Effector memory CD8-positive, alpha-beta T cell (primary cell): ENCODE measurements at regions not wholly inside any gene's neighbourhood (a gene's known extent, or its start where the extent isn't known, plus 50 kb on each side); places are given as distances from the start of the nearest gene placed in this dataset.
"Not testable (repeated sequence)": the region's sequence is repeated elsewhere in the genome, so short reads cannot be mapped to it uniquely, and the experiment has no call there.

Experiments
- ATAC-seq: fragments of 150-1000 bp; cut with Tn5 transposase; replicated peaks from 2 replicates; pipeline ENCODE4 v1.10.0; 2021; ENCODE audit warnings: mild to moderate bottlenecking, moderate library complexity
- DNase-seq, 3 experiments: peaks; one replicate each; pipeline ENCODE4 v3.0.0; 2021
- H3K27ac Mint-ChIP-seq, 2 donors: one replicate each; pipeline ENCODE4 v1.8.0; 2022; ENCODE audit warnings: mild to moderate bottlenecking in 2 of 2, mixed read lengths in 2 of 2, moderate library complexity in 2 of 2
- H3K27me3 Mint-ChIP-seq, 2 donors: one replicate each; pipeline ENCODE4 v1.8.0; 2022; ENCODE audit warnings: mixed read lengths in 2 of 2
- H3K36me3 Mint-ChIP-seq: one replicate; pipeline ENCODE4 v1.8.0; 2022; ENCODE audit warnings: mild to moderate bottlenecking, moderate library complexity, mixed read lengths; ENCODE audit not compliant: insufficient read depth
- H3K4me1 Mint-ChIP-seq, 2 donors: one replicate each; pipeline ENCODE4 v1.8.0; 2022; ENCODE audit warnings: low read depth in 2 of 2, mixed read lengths in 2 of 2
- H3K4me3 Mint-ChIP-seq, 2 donors: one replicate each; pipeline ENCODE4 v1.8.0; 2022; ENCODE audit warnings: mild to moderate bottlenecking in 2 of 2, mixed read lengths in 2 of 2, moderate library complexity in 2 of 2
- H3K9me3 Mint-ChIP-seq, 2 donors: one replicate each; pipeline ENCODE4 v1.8.0; 2022; ENCODE audit warnings: mixed read lengths in 2 of 2

DNA sequence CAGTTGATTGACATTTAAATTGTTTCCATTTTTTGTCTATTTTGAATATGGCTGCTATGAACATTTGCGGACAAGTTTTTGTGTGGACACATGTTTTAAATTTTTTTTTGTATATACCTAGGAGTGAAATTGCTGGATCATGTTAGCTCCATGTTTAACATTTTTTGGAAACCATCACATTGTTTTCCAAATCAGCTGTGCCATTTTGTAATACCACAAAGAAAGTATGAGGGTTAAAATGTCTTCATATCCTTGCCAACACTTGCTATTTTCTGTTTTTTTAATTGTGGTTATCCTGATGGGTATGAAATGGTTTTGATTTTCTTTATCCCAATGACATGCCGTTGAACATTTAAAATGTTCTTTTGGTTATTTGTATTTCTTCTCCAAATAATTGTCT lies 52.1 kb downstream of the CARTPT start:
- Mint-ChIP-seq H3K4me1 (peaks cover 0 to 4% of the 10 kb centered on the region in 2 donors), H3K9me3 (no peaks in the 10 kb centered on the region), H3K4me3 (no peak overlapping the region), H3K27ac (no peak overlapping the region), H3K27me3 (peaks cover 17 to 20% of the 10 kb centered on the region in 2 donors), H3K36me3 (no peaks in the 10 kb centered on the region)
- ATAC-seq = no peak
- no peak for DNase-seq

DNA sequence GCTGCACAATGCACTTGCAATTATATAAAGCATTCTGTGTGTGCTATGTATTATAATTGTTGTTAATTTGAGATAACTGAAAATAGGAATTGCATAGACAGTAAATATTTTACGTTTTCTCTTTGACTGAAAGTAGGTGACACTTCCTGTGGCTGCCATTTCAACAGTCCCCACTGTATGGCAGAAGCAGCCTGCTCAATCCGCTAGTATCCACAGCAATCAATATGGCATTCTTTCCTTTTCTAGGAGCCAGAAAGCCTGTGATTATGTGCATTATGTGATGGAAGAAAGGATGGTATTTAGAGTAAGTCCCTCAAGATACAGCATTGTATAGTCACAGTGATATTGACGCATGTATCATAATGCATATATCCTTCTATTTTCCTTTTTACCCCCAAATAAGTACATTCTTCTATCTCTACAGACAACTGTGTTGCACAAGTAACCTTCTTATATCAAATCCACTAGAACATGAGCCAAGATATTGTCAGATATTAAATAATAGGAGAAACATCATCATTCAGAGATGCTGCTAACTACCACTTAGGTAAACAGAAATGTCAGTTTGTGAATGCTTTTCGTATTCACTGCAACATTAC lies 59.7 kb downstream of the CARTPT start:
- DNase-seq = no peak
- no peaks in the 10 kb centered on the region for H3K36me3 Mint-ChIP-seq
- no peaks in the 10 kb centered on the region for H3K9me3 Mint-ChIP-seq
- H3K4me3 Mint-ChIP-seq = no peak overlapping the region
- H3K27me3 Mint-ChIP-seq = peaks cover 15 to 50% of the 10 kb centered on the region in 2 donors
- ATAC-seq = no peak
- H3K4me1 Mint-ChIP-seq = peaks cover 0 to 3% of the 10 kb centered on the region in 2 donors
- H3K27ac Mint-ChIP-seq = no peak overlapping the region

DNA sequence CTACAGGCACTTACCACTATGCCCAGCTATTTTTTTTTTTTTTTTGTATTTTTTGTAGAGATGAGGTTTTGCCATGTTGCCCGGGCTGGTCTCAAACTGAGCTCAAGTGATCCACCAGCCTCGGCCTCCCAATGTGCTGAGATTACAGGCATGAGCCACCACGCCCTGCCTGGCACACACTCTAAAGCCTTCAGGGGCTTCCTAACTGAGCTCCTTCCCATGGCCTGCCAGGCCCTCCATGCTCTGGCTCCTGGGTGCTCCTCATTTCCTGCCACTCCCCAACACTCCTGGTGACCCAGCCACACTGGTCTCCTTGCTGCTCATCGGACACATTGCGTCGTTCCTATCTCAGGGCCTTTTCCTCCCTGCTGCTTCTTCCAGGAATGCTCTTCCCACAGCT lies 61.5 kb downstream of the CARTPT start:
- Mint-ChIP-seq H3K4me1 (peaks cover 0 to 3% of the 10 kb centered on the region in 2 donors), H3K27me3 (peaks cover 21 to 51% of the 10 kb centered on the region in 2 donors), H3K36me3 (no peaks in the 10 kb centered on the region), H3K4me3 (no peak overlapping the region), H3K27ac (no peak overlapping the region), H3K9me3 (no peaks in the 10 kb centered on the region)
- DNase-seq = no peak
- no peak for ATAC-seq

DNA sequence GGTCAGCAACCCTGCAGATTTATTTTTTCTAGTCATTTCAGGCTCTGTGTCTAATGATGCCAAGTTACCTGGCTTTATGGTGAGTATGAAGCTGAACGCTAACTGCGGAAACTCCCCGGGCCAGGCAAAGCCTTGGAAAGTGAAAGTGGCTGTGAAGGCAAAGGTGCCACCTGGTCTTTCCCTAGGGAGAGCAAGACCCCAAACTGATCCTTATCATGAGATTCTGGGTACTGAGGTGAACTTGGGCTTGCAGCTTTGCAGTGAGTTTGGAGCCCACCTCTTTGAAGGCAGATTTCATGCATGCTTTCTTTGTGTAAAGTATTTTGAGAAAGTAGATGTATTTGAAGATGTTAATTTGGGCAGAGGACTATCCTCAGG lies 63.3 kb downstream of the CARTPT start:
- DNase-seq (no peak), ATAC-seq (no peak)
- peaks cover 0 to 3% of the 10 kb centered on the region in 2 donors for H3K4me1 Mint-ChIP-seq
- H3K9me3 Mint-ChIP-seq = no peaks in the 10 kb centered on the region
- H3K27me3 Mint-ChIP-seq = peaks cover 34 to 59% of the 10 kb centered on the region in 2 donors
- H3K4me3 Mint-ChIP-seq = no peak overlapping the region
- H3K36me3 Mint-ChIP-seq = no peaks in the 10 kb centered on the region
- H3K27ac Mint-ChIP-seq = no peak overlapping the region

DNA sequence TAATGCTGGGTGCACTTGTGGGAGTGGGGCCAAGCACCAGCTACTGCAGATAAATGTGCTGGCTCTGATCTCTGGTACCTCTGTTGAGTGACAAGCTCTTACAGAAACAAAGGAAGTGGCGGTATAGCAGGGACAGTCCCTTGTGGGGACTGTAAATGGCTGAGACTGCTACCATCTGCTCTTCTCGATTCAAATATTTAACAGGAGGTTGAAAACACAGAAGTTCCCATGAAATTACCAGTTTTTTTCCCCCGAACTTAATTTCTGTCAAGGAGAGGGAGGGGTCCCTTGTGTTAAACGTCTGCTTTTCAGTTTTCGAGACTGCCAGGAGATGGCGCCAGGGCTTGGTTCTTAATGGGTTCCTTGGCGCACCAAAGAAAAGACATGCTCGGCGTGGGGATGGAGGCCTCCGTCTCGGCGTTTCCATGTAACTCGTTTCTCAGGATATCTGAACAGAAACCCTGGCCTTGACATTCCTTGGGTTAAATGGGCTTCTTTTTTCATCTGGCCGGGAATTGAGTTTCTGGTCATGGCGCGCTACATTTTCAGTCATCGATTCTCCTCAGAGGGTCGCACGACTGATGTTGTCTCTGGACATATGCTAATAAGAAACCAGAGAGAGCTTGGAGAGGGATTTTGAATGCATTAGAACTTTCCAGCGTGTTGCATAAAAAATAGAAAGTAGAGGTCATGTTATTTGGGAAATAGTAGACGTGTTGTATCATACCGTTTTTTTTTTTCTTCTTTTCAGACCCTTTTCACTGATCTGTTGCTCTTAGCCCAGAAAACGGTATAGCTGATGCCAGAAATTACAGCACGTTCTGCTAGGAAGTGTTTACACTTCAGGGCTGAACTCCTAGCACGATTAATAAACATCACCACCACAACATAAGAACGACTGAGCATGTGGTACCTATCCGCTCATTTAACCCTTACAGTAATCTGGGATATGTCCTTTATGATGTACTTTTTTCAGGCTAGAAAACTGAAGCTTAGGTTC lies 64.0 kb downstream of the CARTPT start:
- H3K9me3 Mint-ChIP-seq = no peaks in the 10 kb centered on the region
- no peak overlapping the region for H3K27ac Mint-ChIP-seq
- no peak overlapping the region for H3K4me3 Mint-ChIP-seq
- DNase-seq (peak in 1 of 3 experiments; percentile 4), ATAC-seq (peak; percentile 29)
- H3K4me1 Mint-ChIP-seq = peaks cover 0 to 3% of the 10 kb centered on the region in 2 donors
- peaks cover 41 to 65% of the 10 kb centered on the region in 2 donors for H3K27me3 Mint-ChIP-seq
- H3K36me3 Mint-ChIP-seq = no peaks in the 10 kb centered on the region

DNA sequence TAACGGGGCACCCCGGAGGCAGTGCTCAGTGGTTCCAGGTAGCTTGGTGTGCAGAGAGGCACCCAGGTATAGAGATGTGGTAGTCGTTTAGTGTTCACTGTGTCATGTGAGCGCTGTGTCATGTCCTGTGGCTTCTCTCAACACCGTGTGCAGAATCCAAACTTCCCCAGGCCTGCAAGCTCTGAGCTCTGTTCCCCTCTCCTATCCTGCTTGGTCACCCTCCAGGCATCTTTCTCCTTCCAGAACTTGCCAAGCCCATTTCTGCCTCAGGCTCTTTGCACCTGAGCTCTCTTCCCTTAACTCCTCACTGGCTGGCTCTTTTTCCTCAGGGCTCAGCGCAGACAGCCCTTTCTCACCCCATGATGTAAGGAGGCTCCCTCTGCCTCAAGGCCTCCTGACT lies 64.8 kb downstream of the CARTPT start:
- Mint-ChIP-seq H3K27me3 (peaks cover 46 to 73% of the 10 kb centered on the region in 2 donors), H3K9me3 (no peaks in the 10 kb centered on the region), H3K27ac (no peak overlapping the region), H3K4me3 (no peak overlapping the region), H3K4me1 (peaks cover 0 to 3% of the 10 kb centered on the region in 2 donors), H3K36me3 (no peaks in the 10 kb centered on the region)
- no peak for ATAC-seq
- no peak for DNase-seq

DNA sequence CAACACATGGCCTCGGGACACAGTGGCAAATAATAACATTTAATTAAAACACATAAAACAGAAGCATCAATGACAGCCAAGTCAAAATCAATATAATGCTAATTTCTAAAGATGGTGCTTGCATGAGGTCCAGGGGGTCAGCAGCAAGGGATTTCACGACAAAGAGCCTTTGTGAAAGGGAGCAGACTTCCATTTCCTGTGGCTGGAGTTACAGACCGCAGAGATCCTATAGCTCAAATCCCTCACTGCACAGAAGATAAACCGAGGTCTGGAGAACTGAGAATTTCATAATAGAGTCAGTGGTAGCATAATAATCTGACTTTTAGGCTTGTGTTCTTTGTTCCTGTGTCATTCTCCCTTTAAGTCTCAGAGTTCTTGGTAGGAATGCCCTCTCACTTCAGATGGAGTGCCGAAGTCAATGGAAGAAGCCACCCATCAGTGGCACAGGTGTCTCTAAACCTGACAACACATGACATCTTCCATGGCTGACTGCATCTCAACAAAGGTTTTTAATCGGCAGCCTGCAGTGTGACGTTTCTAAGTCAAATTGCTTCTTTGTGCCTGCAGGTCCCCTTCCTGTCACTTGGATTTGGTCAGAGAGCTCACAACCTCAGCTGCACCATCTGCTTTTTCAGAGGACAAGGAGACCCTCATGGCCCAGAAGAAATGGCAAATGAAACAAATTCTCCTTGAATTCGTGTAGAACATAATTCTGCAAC lies 67.4 kb downstream of the CARTPT start:
- peaks cover 0 to 3% of the 10 kb centered on the region in 2 donors for H3K4me1 Mint-ChIP-seq
- DNase-seq = no peak
- H3K27ac Mint-ChIP-seq = no peak overlapping the region

DNA sequence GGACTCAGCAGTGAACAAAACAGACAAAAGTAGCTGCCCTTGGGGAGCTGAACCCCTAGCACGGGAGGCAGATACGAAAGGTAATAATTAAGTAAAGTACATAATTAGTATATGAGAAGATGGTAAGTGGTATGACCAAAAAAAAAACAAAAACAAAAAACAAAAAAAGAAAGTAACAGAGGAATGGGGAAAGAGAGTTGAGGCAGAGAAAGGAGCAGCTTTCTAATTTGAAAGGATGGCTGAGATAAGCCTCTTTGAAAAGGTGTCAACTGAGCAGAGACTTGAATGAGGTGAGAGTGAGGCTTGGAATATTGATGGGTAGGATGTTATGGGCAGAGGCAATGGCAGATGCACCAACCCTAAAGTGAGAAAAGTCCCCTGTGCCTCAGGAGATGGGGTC lies 69.7 kb downstream of the CARTPT start:
- Mint-ChIP-seq H3K27me3 (peaks cover 39 to 48% of the 10 kb centered on the region in 2 donors), H3K4me1 (no peaks in the 10 kb centered on the region), H3K27ac (no peak overlapping the region), H3K9me3 (no peaks in the 10 kb centered on the region), H3K36me3 (no peaks in the 10 kb centered on the region), H3K4me3 (no peak overlapping the region)
- DNase-seq (no peak), ATAC-seq (no peak)

More for the DNA sequence above, 67.4 kb downstream of the CARTPT start:
- Mint-ChIP-seq H3K9me3 (no peaks in the 10 kb centered on the region), H3K27me3 (peaks cover 43 to 68% of the 10 kb centered on the region in 2 donors), H3K4me3 (no peak overlapping the region), H3K36me3 (no peaks in the 10 kb centered on the region)
- no peak for ATAC-seq

DNA sequence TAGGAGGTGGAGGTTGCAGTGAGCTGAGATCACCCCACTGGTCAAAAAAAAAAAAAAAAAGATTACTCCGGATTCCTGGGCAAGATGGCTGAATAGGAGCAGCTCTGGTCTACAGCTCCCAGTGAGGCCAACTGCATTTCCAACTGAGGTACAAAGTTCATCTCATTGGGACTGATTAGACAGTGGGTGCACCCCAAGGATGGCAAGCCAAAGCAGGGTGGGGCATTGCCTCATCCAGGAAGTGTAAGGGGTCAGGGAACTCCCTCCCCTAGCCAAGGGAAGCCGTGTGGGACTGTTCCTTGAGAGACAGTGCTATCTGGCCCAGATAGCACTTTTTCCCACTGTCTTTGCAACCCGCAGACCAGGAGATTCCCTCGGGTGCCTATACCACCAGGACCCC lies 70.7 kb downstream of the CARTPT start:
- Mint-ChIP-seq H3K4me3 (no peak overlapping the region), H3K4me1 (no peaks in the 10 kb centered on the region), H3K27me3 (peaks cover 32 to 41% of the 10 kb centered on the region in 2 donors), H3K9me3 (peaks cover 0 to under 1% of the 10 kb centered on the region in 2 donors), H3K27ac (no peak overlapping the region), H3K36me3 (no peaks in the 10 kb centered on the region)
- no peak for ATAC-seq
- DNase-seq = no peak

DNA sequence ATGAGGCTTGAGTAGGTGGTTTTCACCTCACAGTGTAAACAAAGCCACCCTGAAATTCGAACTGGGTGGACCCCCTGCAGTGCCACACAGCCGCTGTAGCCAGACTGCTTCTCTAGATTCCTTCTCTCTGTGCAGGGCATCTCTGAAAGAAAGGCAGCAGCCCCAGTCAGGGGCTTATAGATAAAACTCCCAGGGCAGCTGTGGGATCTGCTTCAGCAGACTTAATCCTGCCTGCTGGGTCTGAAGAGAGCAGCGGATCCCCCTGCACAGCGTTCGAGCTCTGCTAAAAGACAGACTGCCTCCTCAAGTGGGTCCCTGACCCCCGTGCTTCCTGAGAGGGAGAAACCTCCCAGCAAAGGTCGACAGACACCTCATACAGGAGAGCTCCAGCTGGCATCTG lies 71.4 kb downstream of the CARTPT start:
- H3K36me3 Mint-ChIP-seq = no peaks in the 10 kb centered on the region
- H3K27me3 Mint-ChIP-seq = peaks cover 32 to 41% of the 10 kb centered on the region in 2 donors
- H3K9me3 Mint-ChIP-seq = peaks cover 3 to 7% of the 10 kb centered on the region in 2 donors
- no peak overlapping the region for H3K27ac Mint-ChIP-seq
- DNase-seq (no peak), ATAC-seq (no peak)
- H3K4me1 Mint-ChIP-seq = no peaks in the 10 kb centered on the region
- no peak overlapping the region for H3K4me3 Mint-ChIP-seq

DNA sequence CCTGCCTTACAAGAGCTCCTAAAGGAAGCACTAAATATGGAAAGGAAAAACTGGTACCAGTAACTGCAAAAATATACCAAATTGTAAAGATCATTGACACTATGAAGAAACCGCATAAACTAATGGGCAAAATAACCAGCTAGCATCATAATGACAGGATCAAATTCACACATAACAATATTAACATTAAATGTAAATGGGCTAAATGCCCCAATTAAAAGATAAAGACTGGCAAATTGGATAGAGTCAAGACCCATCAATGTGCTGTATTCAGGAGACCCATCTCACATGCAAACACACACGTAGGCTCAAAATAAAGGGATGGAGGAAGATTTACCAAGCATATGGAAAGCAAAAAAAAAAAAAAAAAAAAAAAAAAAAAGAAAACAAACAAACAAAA lies 73.0 kb downstream of the CARTPT start:
- not testable (repeated sequence) for ATAC-seq, DNase-seq, H3K9me3 Mint-ChIP-seq, H3K36me3 Mint-ChIP-seq, H3K27ac Mint-ChIP-seq, H3K4me1 Mint-ChIP-seq, H3K4me3 Mint-ChIP-seq
- H3K27me3 Mint-ChIP-seq = peaks cover 23 to 25% of the 10 kb centered on the region in 2 donors

DNA sequence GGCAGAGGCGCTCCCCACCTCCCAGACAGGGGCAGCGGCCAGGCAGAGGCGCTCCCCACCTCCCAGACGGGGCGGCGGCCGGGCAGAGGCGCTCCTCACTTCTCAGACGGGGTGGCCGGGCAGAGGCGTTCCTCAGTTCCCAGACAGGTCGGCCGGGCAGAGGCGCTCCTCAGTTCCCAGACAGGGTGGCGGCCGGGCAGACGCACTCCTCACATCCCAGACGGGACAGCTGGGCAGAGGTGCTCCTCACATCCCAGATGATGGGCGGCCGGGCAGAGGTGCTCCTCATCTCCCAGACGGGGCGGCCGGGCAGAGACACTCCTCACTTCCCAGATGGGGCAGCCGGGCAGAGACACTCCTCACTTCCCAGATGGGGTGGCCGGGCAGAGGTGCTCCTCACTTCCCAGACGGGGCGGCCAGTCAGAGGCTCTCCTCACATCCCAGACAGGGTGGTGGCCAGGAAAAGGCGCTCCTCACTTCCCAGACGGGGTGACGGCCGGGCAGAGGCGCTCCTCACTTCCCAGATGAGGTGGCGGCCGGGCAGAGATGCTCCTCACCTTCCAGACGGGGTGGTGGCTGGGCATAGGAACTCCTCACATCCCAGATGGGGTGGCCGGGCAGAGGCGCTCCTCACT lies 75.1 kb downstream of the CARTPT start:
- ATAC-seq = no peak
- H3K27ac Mint-ChIP-seq = no peak overlapping the region
- DNase-seq = no peak
- H3K27me3 Mint-ChIP-seq = peaks cover 20 to 26% of the 10 kb centered on the region in 2 donors
- H3K4me3 Mint-ChIP-seq = no peak overlapping the region
- no peaks in the 10 kb centered on the region for H3K36me3 Mint-ChIP-seq
- no peaks in the 10 kb centered on the region for H3K4me1 Mint-ChIP-seq
- peaks cover 3 to 7% of the 10 kb centered on the region in 2 donors for H3K9me3 Mint-ChIP-seq

DNA sequence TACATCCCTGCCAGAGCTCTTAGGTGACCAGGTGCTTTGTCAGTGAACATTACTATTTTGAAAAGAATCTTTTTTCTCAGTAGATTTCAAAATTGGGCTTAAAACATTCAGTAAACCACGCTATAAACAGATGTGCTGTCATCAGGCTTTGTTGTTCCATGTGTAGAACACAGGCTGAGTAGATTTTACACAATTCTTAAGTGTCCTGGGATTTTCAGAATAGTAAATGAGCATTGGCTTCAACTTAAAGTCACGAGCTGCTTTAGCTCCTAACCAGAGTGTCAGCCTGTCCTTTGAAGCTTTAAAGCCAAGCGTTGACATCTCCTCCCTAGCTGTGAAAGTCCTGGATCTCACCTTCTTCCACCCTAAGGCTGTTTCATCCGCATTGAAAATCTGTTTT lies 83.6 kb downstream of the CARTPT start:
- Mint-ChIP-seq H3K36me3 (no peaks in the 10 kb centered on the region), H3K27ac (no peak overlapping the region), H3K4me3 (no peak overlapping the region), H3K27me3 (peaks cover 45 to 58% of the 10 kb centered on the region in 2 donors), H3K9me3 (no peaks in the 10 kb centered on the region), H3K4me1 (no peaks in the 10 kb centered on the region)
- ATAC-seq (no peak), DNase-seq (no peak)
